ENCODE measurements at regions not wholly inside any gene's neighbourhood (a gene's known extent, or its start where the extent isn't known, plus 50 kb on each side); places are given as distances from the start of the nearest gene placed in this dataset.
"Not testable (repeated sequence)": the region's sequence is repeated elsewhere in the genome, so short reads cannot be mapped to it uniquely, and the experiment has no call there.

- Mint-ChIP-seq H3K4me3 (peak overlapping the region; percentile 83), H3K27me3 (peaks cover 12% of the 10 kb centered on the region), H3K36me3 (peaks cover 12% of the 10 kb centered on the region), H3K27ac (peak overlapping the region; percentile 72), H3K4me1 (peaks cover 35% of the 10 kb centered on the region), H3K9me3 (peaks cover 5% of the 10 kb centered on the region)
- CTCF ChIA-PET = interaction anchor here (1.3 kb wide), 1 partner anchor 10 kb away, joined by 4 read pairs; no protein-coding TSS in a partner anchor
- DNase-seq = peak; percentile 82
Measured at GRCh38 chr17:21551081-21551881, 141.0 kb upstream of the KCNJ18 start.

GRCh38 chr17:21558921-21559320 lies 133.4 kb upstream of the KCNJ18 start:
- CTCF ChIA-PET, H3K36me3 Mint-ChIP-seq, H3K4me1 Mint-ChIP-seq, H3K27ac Mint-ChIP-seq, H3K4me3 Mint-ChIP-seq, DNase-seq, H3K27me3 Mint-ChIP-seq: not testable (repeated sequence)
- peaks cover 12% of the 10 kb centered on the region for H3K9me3 Mint-ChIP-seq

- CTCF ChIA-PET = no interaction called here
- Mint-ChIP-seq H3K4me3 (no peak overlapping the region), H3K9me3 (peaks cover under 1% of the 10 kb centered on the region), H3K27ac (no peak overlapping the region), H3K4me1 (no peaks in the 10 kb centered on the region), H3K27me3 (peaks cover 4% of the 10 kb centered on the region), H3K36me3 (no peaks in the 10 kb centered on the region)
- DNase-seq = no peak
Measured at GRCh38 chr17:21564262-21564661, 128.1 kb upstream of the KCNJ18 start.

- CTCF ChIA-PET, H3K4me3 Mint-ChIP-seq, H3K27ac Mint-ChIP-seq, H3K4me1 Mint-ChIP-seq, DNase-seq, H3K27me3 Mint-ChIP-seq, H3K36me3 Mint-ChIP-seq, H3K9me3 Mint-ChIP-seq: not testable (repeated sequence)
Measured at GRCh38 chr17:21564757-21565156, 127.6 kb upstream of the KCNJ18 start.

- DNase-seq = not testable (repeated sequence)
Measured at GRCh38 chr17:21570427-21570826, 121.9 kb upstream of the KCNJ18 start.

GRCh38 chr17:21572148-21572547 lies 120.2 kb upstream of the KCNJ18 start:
- H3K36me3 Mint-ChIP-seq, H3K27ac Mint-ChIP-seq, DNase-seq, H3K4me3 Mint-ChIP-seq, CTCF ChIA-PET, H3K9me3 Mint-ChIP-seq, H3K4me1 Mint-ChIP-seq: not testable (repeated sequence)
- H3K27me3 Mint-ChIP-seq = peaks cover 16% of the 10 kb centered on the region

More at GRCh38 chr17:21570427-21570826, 121.9 kb upstream of the KCNJ18 start:
- H3K9me3 Mint-ChIP-seq, H3K27ac Mint-ChIP-seq, H3K4me1 Mint-ChIP-seq, H3K36me3 Mint-ChIP-seq, H3K4me3 Mint-ChIP-seq, CTCF ChIA-PET: not testable (repeated sequence)
- H3K27me3 Mint-ChIP-seq = peaks cover 16% of the 10 kb centered on the region

- DNase-seq, CTCF ChIA-PET, H3K9me3 Mint-ChIP-seq, H3K36me3 Mint-ChIP-seq, H3K4me1 Mint-ChIP-seq: not testable (repeated sequence)
- Mint-ChIP-seq H3K4me3 (peak overlapping the region; percentile 34), H3K27me3 (peaks cover 16% of the 10 kb centered on the region), H3K27ac (peak overlapping the region; percentile 49)
Measured at GRCh38 chr17:21573271-21573960, 118.9 kb upstream of the KCNJ18 start.

GRCh38 chr17:21573961-21574610 lies 118.2 kb upstream of the KCNJ18 start:
- no peak overlapping the region for H3K27ac Mint-ChIP-seq
- peaks cover 16% of the 10 kb centered on the region for H3K27me3 Mint-ChIP-seq
- peak; percentile 58 for DNase-seq
- CTCF ChIA-PET = no interaction called here
- peaks cover 8% of the 10 kb centered on the region for H3K4me1 Mint-ChIP-seq
- H3K9me3 Mint-ChIP-seq = peaks cover 7% of the 10 kb centered on the region
- peak overlapping the region; percentile 34 for H3K4me3 Mint-ChIP-seq
- H3K36me3 Mint-ChIP-seq = no peaks in the 10 kb centered on the region

- H3K9me3 Mint-ChIP-seq, CTCF ChIA-PET, H3K4me3 Mint-ChIP-seq, DNase-seq, H3K36me3 Mint-ChIP-seq, H3K4me1 Mint-ChIP-seq, H3K27ac Mint-ChIP-seq: not testable (repeated sequence)
- peaks cover 13% of the 10 kb centered on the region for H3K27me3 Mint-ChIP-seq
Measured at GRCh38 chr17:21574611-21575255, 117.6 kb upstream of the KCNJ18 start.

- H3K9me3 Mint-ChIP-seq, H3K27me3 Mint-ChIP-seq, DNase-seq, H3K36me3 Mint-ChIP-seq, H3K4me1 Mint-ChIP-seq, H3K27ac Mint-ChIP-seq, CTCF ChIA-PET, H3K4me3 Mint-ChIP-seq: not testable (repeated sequence)
Measured at GRCh38 chr17:21578783-21579182, 113.5 kb upstream of the KCNJ18 start.

- Mint-ChIP-seq H3K9me3 (no peaks in the 10 kb centered on the region), H3K4me3 (no peak overlapping the region), H3K27me3 (peaks cover 16% of the 10 kb centered on the region), H3K27ac (no peak overlapping the region), H3K36me3 (no peaks in the 10 kb centered on the region), H3K4me1 (no peaks in the 10 kb centered on the region)
- CTCF ChIA-PET = no interaction called here
- no peak for DNase-seq
Measured at GRCh38 chr17:21592774-21593173, 99.5 kb upstream of the KCNJ18 start.

GRCh38 chr17:21593452-21594105 lies 98.7 kb upstream of the KCNJ18 start:
- H3K27me3 Mint-ChIP-seq = peaks cover 20% of the 10 kb centered on the region
- H3K4me1 Mint-ChIP-seq, H3K9me3 Mint-ChIP-seq, H3K36me3 Mint-ChIP-seq, H3K4me3 Mint-ChIP-seq, CTCF ChIA-PET, DNase-seq, H3K27ac Mint-ChIP-seq: not testable (repeated sequence)

GRCh38 chr17:21595086-21595485 lies 97.2 kb upstream of the KCNJ18 start:
- Mint-ChIP-seq H3K9me3 (no peaks in the 10 kb centered on the region), H3K27me3 (peaks cover 20% of the 10 kb centered on the region)
- no peak for DNase-seq

GRCh38 chr17:21602176-21602575 lies 90.1 kb upstream of the KCNJ18 start:
- Mint-ChIP-seq H3K27ac (no peak overlapping the region), H3K36me3 (no peaks in the 10 kb centered on the region), H3K4me3 (no peak overlapping the region), H3K4me1 (no peaks in the 10 kb centered on the region), H3K9me3 (no peaks in the 10 kb centered on the region), H3K27me3 (peaks cover 11% of the 10 kb centered on the region)
- CTCF ChIA-PET = no interaction called here
- DNase-seq = no peak

More at GRCh38 chr17:21595086-21595485, 97.2 kb upstream of the KCNJ18 start:
- H3K27ac Mint-ChIP-seq = no peak overlapping the region
- H3K4me1 Mint-ChIP-seq = no peaks in the 10 kb centered on the region
- no peak overlapping the region for H3K4me3 Mint-ChIP-seq
- H3K36me3 Mint-ChIP-seq = no peaks in the 10 kb centered on the region
- CTCF ChIA-PET = no interaction called here
